ENCODE measurements at regions not wholly inside any gene's neighbourhood (a gene's known extent, or its start where the extent isn't known, plus 50 kb on each side); places are given as distances from the start of the nearest gene placed in this dataset.
A peak's percentile ranks its signal among the peaks of the same experiment; 100 is the strongest.
"Not testable (repeated sequence)": the region's sequence is repeated elsewhere in the genome, so short reads cannot be mapped to it uniquely, and the experiment has no call there.

GRCh38 chr2:234157817-234158588, 107.5 kb downstream of the SPP2 start:
- DNase-seq (ENCODE audit: low read depth in 2 of 2) = no peak

GRCh38 chr2:234156326-234156725, 105.8 kb downstream of the SPP2 start:
- DNase-seq (ENCODE audit: low read depth in 2 of 2) = no peak

- DNase-seq (ENCODE audit: low read depth in 2 of 2) = not testable (repeated sequence)
These were observed 102.3 kb downstream of the SPP2 start for GRCh38 chr2:234152835-234153234.

GRCh38 chr2:234147335-234147861, 96.9 kb downstream of the SPP2 start:
- DNase-seq (ENCODE audit: low read depth in 2 of 2) = no peak

- no peak for DNase-seq (ENCODE audit: low read depth in 2 of 2)
These were observed 95.8 kb downstream of the SPP2 start for GRCh38 chr2:234146087-234146826.

- DNase-seq (ENCODE audit: low read depth in 2 of 2) = no peak
These were observed 95.0 kb downstream of the SPP2 start for GRCh38 chr2:234145511-234145910.

- DNase-seq (ENCODE audit: low read depth in 2 of 2) = no peak
These were observed 94.6 kb downstream of the SPP2 start for GRCh38 chr2:234145057-234145456.

GRCh38 chr2:234143896-234144295, 93.4 kb downstream of the SPP2 start:
- DNase-seq (ENCODE audit: low read depth in 2 of 2) = no peak

- DNase-seq (ENCODE audit: low read depth in 2 of 2) = no peak
These were observed 92.0 kb downstream of the SPP2 start for GRCh38 chr2:234142530-234142929.

- no peak for DNase-seq (ENCODE audit: low read depth in 2 of 2)
These were observed 89.3 kb downstream of the SPP2 start for GRCh38 chr2:234139755-234140154.

GRCh38 chr2:234138836-234139235, 88.3 kb downstream of the SPP2 start:
- DNase-seq (ENCODE audit: low read depth in 2 of 2) = no peak

GRCh38 chr2:234137400-234138014, 87.0 kb downstream of the SPP2 start:
- no peak for DNase-seq (ENCODE audit: low read depth in 2 of 2)

- peak in 1 of 2 donors; percentile 3 for DNase-seq (ENCODE audit: low read depth in 2 of 2)
These were observed 86.0 kb downstream of the SPP2 start for GRCh38 chr2:234136461-234136860.

GRCh38 chr2:234135750-234136221, 85.3 kb downstream of the SPP2 start:
- peak; percentile 24 to 30 for DNase-seq (ENCODE audit: low read depth in 2 of 2)

- no peak for DNase-seq (ENCODE audit: low read depth in 2 of 2)
These were observed 84.0 kb downstream of the SPP2 start for GRCh38 chr2:234134496-234134895.

- no peak for DNase-seq (ENCODE audit: low read depth in 2 of 2)
These were observed 82.5 kb downstream of the SPP2 start for GRCh38 chr2:234133004-234133403.

- no peak for DNase-seq (ENCODE audit: low read depth in 2 of 2)
These were observed 80.3 kb downstream of the SPP2 start for GRCh38 chr2:234130777-234131181.

GRCh38 chr2:234128606-234129005, 78.1 kb downstream of the SPP2 start:
- DNase-seq (ENCODE audit: low read depth in 2 of 2) = no peak

Data from stimulated activated CD4-positive, alpha-beta T cell treated with anti-CD3 and anti-CD28 coated beads, Interleukin-15, amount 100 ng/mL, for 48 hours (primary cell).